ENCODE measurements at regions not wholly inside any gene's neighbourhood (a gene's known extent, or its start where the extent isn't known, plus 50 kb on each side); places are given as distances from the start of the nearest gene placed in this dataset.

- TF ChIP-seq CTCF (IDR thresholded peaks at IDR 0.05): no peak
- no peak for TF ChIP-seq POLR2A (IDR thresholded peaks at IDR 0.05)
Observed at GRCh38 chr13:48896312-48896711, 79.4 kb upstream of the FNDC3A start.

All from uterus (tissue), 2 donors.